ENCODE measurements at regions not wholly inside any gene's neighbourhood (a gene's known extent, or its start where the extent isn't known, plus 50 kb on each side); places are given as distances from the start of the nearest gene placed in this dataset.

GRCh38 chr13:81697826-81698225, 1356.9 kb upstream of the SPRY2 start:
- no peak for DNase-seq (ENCODE audit: low spot score)

GRCh38 chr13:81686877-81687276, 1346.0 kb upstream of the SPRY2 start:
- no peak for DNase-seq (ENCODE audit: low spot score)

- no peak for DNase-seq (ENCODE audit: low spot score)
Measured at GRCh38 chr13:81683521-81683920, 1342.6 kb upstream of the SPRY2 start.

- no peak for DNase-seq (ENCODE audit: low spot score)
Measured at GRCh38 chr13:81682081-81682630, 1341.2 kb upstream of the SPRY2 start.

- no peak for DNase-seq (ENCODE audit: low spot score)
Measured at GRCh38 chr13:81677857-81678256, 1336.9 kb upstream of the SPRY2 start.

- peak; percentile 78 for DNase-seq (ENCODE audit: low spot score)
Measured at GRCh38 chr13:81676008-81676407, 1335.1 kb upstream of the SPRY2 start.

- DNase-seq (ENCODE audit: low spot score), result no peak
Measured at GRCh38 chr13:81671064-81671463, 1330.1 kb upstream of the SPRY2 start.

GRCh38 chr13:81670048-81670447, 1329.1 kb upstream of the SPRY2 start:
- no peak for DNase-seq (ENCODE audit: low spot score)

GRCh38 chr13:81664872-81665271, 1323.9 kb upstream of the SPRY2 start:
- no peak for DNase-seq (ENCODE audit: low spot score)

- no peak for DNase-seq (ENCODE audit: low spot score)
Measured at GRCh38 chr13:81659984-81660383, 1319.1 kb upstream of the SPRY2 start.

- DNase-seq (ENCODE audit: low spot score), result no peak
Measured at GRCh38 chr13:81658598-81659370, 1317.9 kb upstream of the SPRY2 start.

GRCh38 chr13:81639984-81640582, 1299.2 kb upstream of the SPRY2 start:
- no peak for DNase-seq (ENCODE audit: low spot score)

- no peak for DNase-seq (ENCODE audit: low spot score)
Measured at GRCh38 chr13:81637457-81637856, 1296.5 kb upstream of the SPRY2 start.

GRCh38 chr13:81636120-81636519, 1295.2 kb upstream of the SPRY2 start:
- no peak for DNase-seq (ENCODE audit: low spot score)

- no peak for DNase-seq (ENCODE audit: low spot score)
Measured at GRCh38 chr13:81615031-81615430, 1274.1 kb upstream of the SPRY2 start.

GRCh38 chr13:81610644-81611043, 1269.7 kb upstream of the SPRY2 start:
- DNase-seq (ENCODE audit: low spot score), result no peak

- DNase-seq (ENCODE audit: low spot score), result no peak
Measured at GRCh38 chr13:81609335-81609734, 1268.4 kb upstream of the SPRY2 start.

- DNase-seq (ENCODE audit: low spot score), result no peak
Measured at GRCh38 chr13:81606074-81606473, 1265.1 kb upstream of the SPRY2 start.

GRCh38 chr13:81602241-81602640, 1261.3 kb upstream of the SPRY2 start:
- no peak for DNase-seq (ENCODE audit: low spot score)

GRCh38 chr13:81597101-81597500, 1256.2 kb upstream of the SPRY2 start:
- DNase-seq (ENCODE audit: low spot score), result no peak

- DNase-seq (ENCODE audit: low spot score), result no peak
Measured at GRCh38 chr13:81596224-81596753, 1255.4 kb upstream of the SPRY2 start.

- no peak for DNase-seq (ENCODE audit: low spot score)
Measured at GRCh38 chr13:81591528-81592220, 1250.7 kb upstream of the SPRY2 start.
